IMR-90 (cell line): ENCODE measurements at regions not wholly inside any gene's neighbourhood (a gene's known extent, or its start where the extent isn't known, plus 50 kb on each side); places are given as distances from the start of the nearest gene placed in this dataset.

Experiments used
- ATAC-seq: fragments of 200-7000 bp; cut with Tn5 transposase; 2 replicates; pipeline ENCODE4 v1.9.1; 2020; ENCODE audit warnings: low read depth, mild to moderate bottlenecking, moderate library complexity
- BruUV-seq: library from RNA; stranded (reverse); fragments of 400-500 nt; replicated peaks from 2 replicates; lab custom pipeline; 2021; lab: Mats Ljungman, UMichigan
- CTCF ChIA-PET: fragments of 300-600 bp; formaldehyde crosslinking; extraction: SDS; loops from one replicate; lab custom pipeline; 2021; ENCODE audit warnings: antibody characterized with exemption; lab: Yijun Ruan, JAX
- POLR2A ChIA-PET: fragments of 300-600 bp; sonication (Branson Sonifier 250); formaldehyde crosslinking; loops from one replicate; lab custom pipeline; 2022; ENCODE audit warnings: antibody characterized with exemption; ENCODE audit not compliant: unreplicated experiment; lab: Charles Lee
- DNase-seq: peaks from one replicate; pipeline ENCODE4 v3.0.0; 2013
- H2AFZ ChIP-seq: replicated peaks from 2 replicates; pipeline ENCODE3; 2013; ENCODE audit warnings: low read length, mild to moderate bottlenecking; ENCODE audit not compliant: poor library complexity
- H2AK5ac ChIP-seq: 2 replicates; pipeline ENCODE4 v1.6.1; 2013; ENCODE audit warnings: low read depth, low read length, inconsistent platforms
- H2AK9ac ChIP-seq: replicated peaks from 2 replicates; pipeline ENCODE3; 2013; ENCODE audit warnings: mild to moderate bottlenecking, low read depth, low read length, moderate library complexity; ENCODE audit not compliant: poor library complexity
- H2BK120ac ChIP-seq: 2 replicates; pipeline ENCODE4 v1.6.1; 2013; ENCODE audit warnings: low read depth, low read length, inconsistent platforms
- H2BK15ac ChIP-seq: 3 replicates; pipeline ENCODE4 v1.6.1; 2013; ENCODE audit warnings: low read depth, low read length, inconsistent platforms
- H2BK20ac ChIP-seq: 2 replicates; pipeline ENCODE4 v1.6.1; 2013; ENCODE audit warnings: low read depth, mild to moderate bottlenecking, inconsistent platforms, low read length, moderate library complexity
- H2BK5ac ChIP-seq: 2 replicates; pipeline ENCODE4 v1.6.1; 2013; ENCODE audit warnings: mild to moderate bottlenecking, low read depth, low read length, inconsistent platforms; ENCODE audit not compliant: poor library complexity, severe bottlenecking
- H3K14ac ChIP-seq: replicated peaks from 2 replicates; pipeline ENCODE4 v1.6.1; 2013; ENCODE audit warnings: low read depth, low read length, inconsistent platforms
- H3K18ac ChIP-seq: 2 replicates; pipeline ENCODE4 v1.6.1; 2013; ENCODE audit warnings: low read depth, low read length, control low read depth
- H3K23ac ChIP-seq: 2 replicates; pipeline ENCODE4 v1.6.1; 2013; ENCODE audit warnings: low read depth, low read length, inconsistent platforms
- H3K27ac ChIP-seq: 2 replicates; pipeline ENCODE4 v1.5.1; 2013; ENCODE audit warnings: mild to moderate bottlenecking, control low read depth, low read length; ENCODE audit not compliant: insufficient read depth
- H3K27me3 ChIP-seq: 2 replicates; pipeline ENCODE4 v1.6.1; 2013; ENCODE audit warnings: low read length; ENCODE audit not compliant: control insufficient read depth, insufficient read depth
- H3K36me3 ChIP-seq: 2 replicates; pipeline ENCODE4 v1.6.1; 2013; ENCODE audit warnings: low read length, mixed read lengths; ENCODE audit not compliant: control insufficient read depth, insufficient read depth
- H3K4ac ChIP-seq: 2 replicates; pipeline ENCODE4 v1.6.1; 2013; ENCODE audit warnings: low read depth, low read length, inconsistent platforms
- H3K4me1 ChIP-seq: 2 replicates; pipeline ENCODE4 v1.6.1; 2013; ENCODE audit warnings: low read length, mixed read lengths; ENCODE audit not compliant: control insufficient read depth, insufficient read depth
- H3K4me2 ChIP-seq: 2 replicates; pipeline ENCODE4 v1.6.1; 2013; ENCODE audit warnings: low read depth, mild to moderate bottlenecking, control low read depth, low read length, moderate library complexity
- H3K4me3 ChIP-seq: 2 replicates; pipeline ENCODE4 v1.5.1; 2013; ENCODE audit warnings: low read depth, mild to moderate bottlenecking, control low read depth, low read length, moderate library complexity; ENCODE audit not compliant: insufficient read depth
- H3K56ac ChIP-seq: 2 replicates; pipeline ENCODE4 v1.6.1; 2013; ENCODE audit warnings: low read length, inconsistent platforms; ENCODE audit not compliant: insufficient read depth; ENCODE audit errors: extremely low read depth
- H3K79me1 ChIP-seq, 2 experiments: 2 replicates each; pipeline ENCODE4 v1.6.1; 2013; ENCODE audit warnings: low read length in 2 of 2, inconsistent platforms in 1 of 2, low read depth in 1 of 2
- H3K9ac ChIP-seq: 2 replicates; pipeline ENCODE4 v1.6.1; 2013; ENCODE audit warnings: low read depth, low read length, control low read depth
- H3K9me1 ChIP-seq: 2 replicates; pipeline ENCODE4 v1.6.1; 2013; ENCODE audit warnings: low read length, inconsistent platforms; ENCODE audit not compliant: insufficient read depth
- H3K9me3 ChIP-seq: 2 replicates; pipeline ENCODE4 v1.6.1; 2013; ENCODE audit warnings: low read length; ENCODE audit not compliant: control insufficient read depth, insufficient read depth
- H4K20me1 ChIP-seq: 2 replicates; pipeline ENCODE4 v1.6.1; 2013; ENCODE audit warnings: low read length, inconsistent platforms; ENCODE audit not compliant: insufficient read depth
- H4K5ac ChIP-seq: 2 replicates; pipeline ENCODE4 v1.6.1; 2013; ENCODE audit warnings: mild to moderate bottlenecking, low read depth, low read length, control low read depth
- H4K8ac ChIP-seq, 2 experiments: 2 replicates each; pipeline ENCODE4 v1.6.1; 2013; ENCODE audit warnings: low read depth in 2 of 2, low read length in 2 of 2, control low read depth in 1 of 2, inconsistent platforms in 1 of 2
- H4K91ac ChIP-seq: 2 replicates; pipeline ENCODE4 v1.6.1; 2013; ENCODE audit warnings: low read depth, low read length, inconsistent platforms; ENCODE audit not compliant: insufficient read depth
- BHLHE40 ChIP-seq: fragments of 150-350 bp; IDR thresholded peaks from 2 replicates; pipeline ENCODE4 v1.6.1; 2016; ENCODE audit warnings: mild to moderate bottlenecking, low read depth, low read length
- CTCF ChIP-seq: conservative IDR thresholded peaks from 2 replicates; pipeline ENCODE4 v1.5.1; 2012; ENCODE audit warnings: mild to moderate bottlenecking, low read depth, low read length, improper control_type of control experiment
- MAFK ChIP-seq: IDR thresholded peaks from 2 replicates; pipeline ENCODE4 v1.6.1; 2012; ENCODE audit warnings: low read depth, low read length, improper control_type of control experiment
- POLR2A ChIP-seq: IDR thresholded peaks from 2 replicates; pipeline ENCODE4 v1.6.1; 2012; ENCODE audit warnings: mild to moderate bottlenecking, low read depth, low read length
- WGBS, 2 experiments: methylation state at CpG; one replicate each; pipeline versions ENCODE4 v1.1.5 to v1.1.7; 2013; ENCODE audit warnings: missing lambda C conversion rate in 2 of 2; ENCODE audit not compliant: insufficient read length in 1 of 2; ENCODE audit errors: extremely low coverage in 2 of 2; 5-methylcytosine and 5-hydroxymethylcytosine counted together
- dilution Hi-C: fragments of 300-500 bp; cut with HindIII; formaldehyde crosslinking; loops from one replicate; pipeline ENCODE4 v1.14.3; 2018; ENCODE audit warnings: low sequenced_read_pairs; ENCODE audit not compliant: unreplicated experiment
- in situ Hi-C: fragments of 300-500 bp; cut with MboI; formaldehyde crosslinking; loops from 3 replicates; pipeline ENCODE4 v1.14.3; 2019; ENCODE audit warnings: low sequenced_read_pairs, inconsistent platforms, mixed read lengths
- intact Hi-C: fragments of 100-400 bp; cut with micrococcal nuclease; formaldehyde crosslinking; loops from 2 replicates; pipeline ENCODE4 v1.10.0; 2022
- TF ChIP-seq, protein P1 (sequence below): fragments of 150-350 bp; IDR thresholded peaks from 2 replicates; pipeline ENCODE4 v1.6.1; 2016; ENCODE audit warnings: low read depth, mild to moderate bottlenecking, low read length, moderate library complexity, borderline replicate concordance

DNA sequence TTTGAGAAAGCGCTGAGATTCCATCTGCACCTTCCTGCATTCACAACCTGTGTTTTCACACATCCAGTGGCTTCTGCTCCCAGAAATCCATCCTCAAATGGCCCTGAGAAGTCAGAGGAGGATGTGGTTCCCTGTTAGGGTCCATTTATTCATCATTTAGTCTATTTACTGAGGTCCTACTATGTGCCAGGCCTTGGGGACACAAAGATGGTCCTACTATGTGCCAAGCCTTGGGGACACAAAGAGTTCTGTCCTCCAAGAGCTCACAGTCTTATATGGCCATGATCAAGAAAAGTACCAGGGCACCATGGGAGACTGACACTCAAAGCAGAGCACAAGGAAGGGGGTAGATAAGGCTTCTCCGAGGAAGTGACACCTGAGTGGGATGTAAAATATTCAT is 147.1 kb upstream of the ATP1B1 start:
- CTCF ChIA-PET = no interaction called here

More for the DNA sequence above, 147.1 kb upstream of the ATP1B1 start:
- no peak overlapping the region for H3K23ac ChIP-seq
- ATAC-seq (no peak), DNase-seq (no peak)
- TF ChIP-seq MAFK = no peak
- no peak for TF ChIP-seq CTCF
- no peak for TF ChIP-seq BHLHE40
- TF ChIP-seq, protein P1, sequence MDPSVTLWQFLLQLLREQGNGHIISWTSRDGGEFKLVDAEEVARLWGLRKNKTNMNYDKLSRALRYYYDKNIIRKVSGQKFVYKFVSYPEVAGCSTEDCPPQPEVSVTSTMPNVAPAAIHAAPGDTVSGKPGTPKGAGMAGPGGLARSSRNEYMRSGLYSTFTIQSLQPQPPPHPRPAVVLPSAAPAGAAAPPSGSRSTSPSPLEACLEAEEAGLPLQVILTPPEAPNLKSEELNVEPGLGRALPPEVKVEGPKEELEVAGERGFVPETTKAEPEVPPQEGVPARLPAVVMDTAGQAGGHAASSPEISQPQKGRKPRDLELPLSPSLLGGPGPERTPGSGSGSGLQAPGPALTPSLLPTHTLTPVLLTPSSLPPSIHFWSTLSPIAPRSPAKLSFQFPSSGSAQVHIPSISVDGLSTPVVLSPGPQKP = no peak
- no peak for TF ChIP-seq POLR2A
- H3K9me1 ChIP-seq = no peaks in the 10 kb centered on the region
- no peak overlapping the region for H3K4me2 ChIP-seq
- no peak overlapping the region for H3K14ac ChIP-seq
- no peak overlapping the region for H2BK20ac ChIP-seq
- H3K27ac ChIP-seq = no peak overlapping the region
- H4K20me1 ChIP-seq = no peaks in the 10 kb centered on the region
- WGBS, 2 experiments = no CpG with 5 or more reads among the region's 2 CpGs
- no peak overlapping the region for H2AK5ac ChIP-seq
- no peak overlapping the region for H3K4ac ChIP-seq
- no peak overlapping the region for H3K9ac ChIP-seq
- no peak overlapping the region for H2BK5ac ChIP-seq
- H3K79me1 ChIP-seq = no peaks in the 10 kb centered on the region
- no peak overlapping the region for H2BK15ac ChIP-seq
- no peak overlapping the region for H2BK120ac ChIP-seq
- no peak overlapping the region for H3K18ac ChIP-seq
- no peaks in the 10 kb centered on the region for H3K27me3 ChIP-seq
- H3K9me3 ChIP-seq = no peaks in the 10 kb centered on the region
- H4K8ac ChIP-seq = no peak overlapping the region
- in situ Hi-C loops = no loop called here
- H3K4me3 ChIP-seq = no peak overlapping the region
- no peaks in the 10 kb centered on the region for H3K36me3 ChIP-seq
- intact Hi-C loops = no loop called here
- H2AFZ ChIP-seq = no peak overlapping the region
- POLR2A ChIA-PET = no interaction called here
- BruUV-seq = no TSS peak
- H3K56ac ChIP-seq = no peak overlapping the region
- H2AK9ac ChIP-seq = no peak overlapping the region
- no peak overlapping the region for H4K91ac ChIP-seq
- H3K4me1 ChIP-seq = no peaks in the 10 kb centered on the region
- dilution Hi-C loops = no loop called here
- H4K5ac ChIP-seq = no peak overlapping the region
